Fibroblast of upper back skin (primary cell): ENCODE measurements at regions not wholly inside any gene's neighbourhood (a gene's known extent, or its start where the extent isn't known, plus 50 kb on each side); places are given as distances from the start of the nearest gene placed in this dataset.

ENCODE experiments used
- DNase-seq: peaks from one replicate; pipeline ENCODE4 v3.0.0-alpha.2; 2013

DNA sequence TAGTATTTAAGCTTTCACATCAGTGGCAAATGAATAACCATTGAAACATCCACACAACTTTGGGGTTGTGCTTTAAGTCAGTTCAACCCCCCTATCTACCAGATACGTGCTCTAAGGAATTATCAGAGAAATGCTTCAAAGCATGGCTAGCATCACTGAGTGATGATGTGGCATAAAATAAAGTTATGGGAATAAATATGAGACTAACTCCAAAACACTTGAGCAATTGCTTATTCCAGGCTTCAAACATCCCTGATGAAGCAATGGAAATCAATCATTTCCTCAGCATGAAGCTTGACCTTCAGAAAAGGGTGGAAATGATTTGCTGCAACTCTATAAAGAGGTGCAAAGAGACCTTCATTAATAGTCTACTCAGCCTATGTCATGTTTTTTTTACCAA, 292.0 kb upstream of the SMC2 start:
- peak; percentile 81 for DNase-seq

DNA sequence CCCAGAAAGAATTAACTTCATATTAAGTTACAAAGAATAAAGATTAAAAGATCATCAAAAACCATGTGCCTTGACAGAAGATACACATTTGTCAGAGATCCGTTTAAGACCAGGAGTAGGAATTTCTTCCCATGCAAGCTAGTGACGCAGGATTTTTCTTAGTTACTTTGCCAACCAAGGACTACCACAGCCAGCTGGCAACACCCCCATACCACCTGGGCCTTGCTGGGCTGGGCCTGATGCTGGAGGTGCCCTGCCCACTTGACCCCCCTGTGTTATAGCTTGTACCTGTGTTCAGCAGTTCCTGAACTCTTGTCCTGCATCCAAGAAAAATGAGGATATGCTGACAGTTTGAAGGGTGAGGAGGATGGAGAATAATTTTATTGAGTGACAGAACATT, 290.9 kb upstream of the SMC2 start:
- DNase-seq = no peak

DNA sequence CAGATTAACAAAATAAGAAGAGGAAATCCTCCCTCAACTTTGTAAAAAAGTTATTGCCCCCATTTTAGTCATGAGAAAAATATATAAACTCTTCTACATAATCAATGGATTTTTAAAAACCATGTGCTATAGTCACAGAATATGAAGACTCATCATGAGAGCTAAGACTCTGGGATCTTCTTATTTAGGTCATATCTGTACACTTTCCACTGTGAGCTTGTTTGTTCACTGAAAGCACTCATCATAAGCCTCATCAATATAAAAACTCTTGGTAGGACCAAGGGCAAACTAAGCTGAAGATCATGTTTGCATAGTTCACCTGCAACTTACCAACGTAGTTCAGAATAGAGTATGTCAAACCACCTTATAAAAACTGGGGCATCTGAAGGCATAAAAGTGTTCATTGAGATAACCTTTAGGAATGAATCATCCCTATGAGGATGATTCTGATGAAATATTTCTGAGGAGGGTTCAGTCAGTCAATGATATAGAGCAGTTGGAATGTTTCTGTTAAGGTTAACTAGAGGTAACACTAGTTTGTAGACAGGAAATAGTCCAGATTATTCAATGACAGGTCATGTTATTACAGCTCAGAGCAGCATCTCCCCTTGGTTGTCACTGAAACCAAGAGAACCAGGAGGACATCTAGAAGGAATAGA, 289.9 kb upstream of the SMC2 start:
- peak; percentile 84 for DNase-seq

DNA sequence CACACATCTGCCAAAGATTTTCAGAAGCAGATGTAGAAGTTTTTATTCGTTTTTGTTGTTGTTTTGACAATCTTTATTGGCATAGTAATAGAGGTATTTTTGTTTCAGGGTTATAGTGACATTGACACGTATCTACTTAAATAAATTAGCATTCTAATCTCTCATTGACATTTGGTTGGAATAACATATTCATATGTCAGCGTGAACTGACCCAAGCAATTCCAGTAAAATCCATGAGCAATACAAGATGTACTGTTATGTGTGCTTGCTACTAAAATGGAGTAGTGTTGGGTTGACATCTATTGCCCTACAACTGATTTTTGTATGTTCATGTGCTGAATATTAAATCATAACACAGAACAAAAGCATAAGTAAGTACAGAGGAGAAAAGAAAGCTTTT, 284.4 kb upstream of the SMC2 start:
- no peak for DNase-seq

DNA sequence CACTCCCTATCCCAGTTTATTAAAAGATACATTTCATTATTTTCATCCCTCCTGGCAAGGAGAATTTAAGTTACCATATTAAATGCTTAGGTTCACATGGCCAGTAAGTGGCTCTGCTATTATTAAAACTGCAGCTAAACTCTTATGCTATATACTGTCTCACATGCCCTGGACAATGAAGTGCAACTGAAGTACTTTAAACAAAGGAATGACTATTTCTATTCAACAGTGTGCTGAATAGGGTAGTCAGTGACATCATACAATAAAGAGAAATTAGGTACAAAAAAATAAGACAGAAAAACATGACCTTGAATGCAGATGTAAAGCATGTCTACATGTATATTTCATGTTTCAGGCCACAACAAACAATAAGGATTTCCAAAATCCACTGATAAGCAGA, 282.6 kb upstream of the SMC2 start:
- no peak for DNase-seq

DNA sequence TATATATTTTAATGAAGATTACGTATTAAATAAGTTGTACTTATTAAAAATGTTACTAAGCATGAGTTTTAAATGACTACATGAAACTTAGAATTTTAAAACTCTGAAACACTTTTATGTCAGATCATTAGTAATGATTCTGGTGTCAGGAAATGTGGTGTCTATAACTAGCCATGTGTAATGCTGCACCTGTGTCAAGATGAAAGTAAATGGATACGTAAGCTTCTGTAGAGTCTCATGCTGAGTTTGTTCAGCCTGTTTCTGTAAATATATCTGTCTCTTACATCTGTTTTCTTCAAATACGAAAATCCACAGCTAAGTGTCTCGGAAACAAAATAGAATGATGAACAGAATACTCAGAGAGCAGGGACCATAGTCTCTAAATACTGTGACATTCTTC, 278.0 kb upstream of the SMC2 start:
- no peak for DNase-seq

DNA sequence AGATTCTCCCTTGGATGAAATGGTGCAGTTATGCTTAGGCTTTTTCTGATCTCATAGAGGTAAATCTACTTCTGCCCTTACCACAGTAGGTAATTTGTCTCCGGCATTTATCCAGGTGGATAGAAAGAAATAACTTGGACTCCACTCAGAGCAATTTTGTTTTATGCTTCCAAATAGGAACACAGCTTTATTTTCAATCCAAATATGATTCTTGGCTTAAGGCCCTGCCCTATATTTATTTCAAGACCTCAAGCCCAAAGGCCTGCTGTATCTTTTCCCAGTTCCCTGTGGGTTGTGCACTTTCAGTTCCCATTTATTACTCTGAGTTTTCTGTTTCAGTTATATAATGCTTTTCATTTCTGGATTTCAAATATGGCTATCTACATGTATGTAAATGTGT, 274.2 kb upstream of the SMC2 start:
- DNase-seq = no peak

DNA sequence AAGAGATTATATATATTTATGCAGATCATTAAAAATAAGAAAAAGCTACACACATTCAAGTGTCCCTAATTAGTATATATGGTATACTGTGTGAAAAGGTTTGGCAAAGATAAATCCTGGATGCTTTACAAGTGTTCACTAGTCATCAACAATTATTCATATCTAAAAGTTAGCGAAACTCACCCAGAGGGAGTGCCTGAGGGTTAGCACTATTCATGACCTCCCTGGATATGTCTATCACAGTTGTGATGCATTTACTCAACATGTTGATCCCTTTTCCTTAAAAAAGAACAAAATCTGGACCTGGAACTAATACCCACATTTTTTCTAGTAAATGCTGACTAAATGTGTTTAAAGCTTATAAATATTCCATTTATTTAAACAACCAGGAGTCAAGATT, 273.0 kb upstream of the SMC2 start:
- DNase-seq = no peak

DNA sequence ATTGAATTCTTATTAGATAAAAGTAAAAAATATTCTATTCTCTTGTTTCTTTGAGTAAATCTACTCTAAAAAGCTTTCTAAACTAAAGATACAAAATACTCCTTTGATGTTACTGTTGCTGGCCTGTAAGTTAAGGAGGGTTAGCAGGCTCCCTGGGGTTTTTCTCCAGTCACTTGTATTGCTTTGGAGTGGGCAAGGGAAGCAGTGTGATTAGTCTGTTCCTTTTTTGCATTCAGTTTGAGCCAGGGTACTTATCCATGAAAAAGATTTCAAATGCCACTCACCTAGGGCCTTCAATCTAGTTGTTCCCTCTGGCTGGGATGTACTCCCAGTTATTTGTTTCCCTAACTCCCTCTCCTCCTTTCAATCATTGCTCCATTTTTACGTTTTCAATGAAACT, 256.2 kb upstream of the SMC2 start:
- no peak for DNase-seq

DNA sequence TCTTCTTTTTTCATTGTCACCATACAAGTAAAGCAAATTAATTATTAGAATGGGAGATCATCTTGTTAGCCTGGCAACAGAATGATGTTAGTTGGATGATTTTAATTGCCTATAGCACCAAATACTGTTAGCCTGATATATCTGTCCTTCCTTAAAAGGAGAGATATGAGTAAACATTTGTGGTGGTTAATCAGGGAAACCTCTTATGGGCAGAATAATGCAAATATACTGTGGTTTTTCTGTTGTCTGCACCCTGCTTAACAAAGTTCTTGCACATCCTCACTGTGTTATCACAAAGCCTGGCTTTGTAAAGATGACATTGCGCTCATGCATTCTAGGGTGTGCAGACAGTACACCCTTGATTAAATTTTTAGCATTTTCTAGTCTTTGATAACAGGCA, 254.9 kb upstream of the SMC2 start:
- DNase-seq = no peak

DNA sequence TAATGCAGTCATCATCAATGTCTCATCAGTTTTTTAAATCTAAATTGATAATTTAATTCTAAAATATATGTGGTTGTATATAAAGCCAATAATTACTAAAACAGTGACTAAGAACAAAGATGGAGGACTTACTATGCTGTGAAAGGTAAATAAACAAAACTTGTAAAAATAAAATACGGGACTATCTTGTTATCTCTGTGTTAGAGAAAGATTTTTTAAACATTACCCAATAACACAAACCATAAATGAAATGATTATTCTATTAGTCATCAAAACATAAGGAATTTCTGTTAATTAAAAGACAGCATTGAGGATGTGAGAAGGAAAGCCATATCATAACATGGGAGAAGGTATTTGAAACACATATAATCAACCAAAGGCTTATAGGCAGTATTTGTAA, 226.2 kb upstream of the SMC2 start:
- no peak for DNase-seq

DNA sequence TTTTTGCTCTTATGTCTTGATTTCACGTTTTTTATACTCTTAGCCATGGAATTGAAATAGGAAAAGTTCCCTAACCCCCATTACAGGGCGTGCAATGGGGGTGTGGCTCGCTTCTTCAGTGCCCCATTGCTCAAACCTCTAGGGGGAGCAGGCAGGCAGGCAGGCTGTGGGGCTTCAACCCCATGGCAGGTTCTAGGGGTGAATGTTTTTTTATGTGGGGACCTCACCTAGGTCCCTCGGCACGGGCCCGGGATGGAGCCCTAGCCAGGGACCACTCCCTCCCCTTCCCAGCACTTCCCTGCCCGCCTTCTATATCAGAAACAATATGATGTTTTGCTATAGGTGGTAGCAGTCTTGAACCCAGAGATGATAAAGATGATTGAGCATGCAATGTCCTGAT, 221.3 kb upstream of the SMC2 start:
- no peak for DNase-seq

DNA sequence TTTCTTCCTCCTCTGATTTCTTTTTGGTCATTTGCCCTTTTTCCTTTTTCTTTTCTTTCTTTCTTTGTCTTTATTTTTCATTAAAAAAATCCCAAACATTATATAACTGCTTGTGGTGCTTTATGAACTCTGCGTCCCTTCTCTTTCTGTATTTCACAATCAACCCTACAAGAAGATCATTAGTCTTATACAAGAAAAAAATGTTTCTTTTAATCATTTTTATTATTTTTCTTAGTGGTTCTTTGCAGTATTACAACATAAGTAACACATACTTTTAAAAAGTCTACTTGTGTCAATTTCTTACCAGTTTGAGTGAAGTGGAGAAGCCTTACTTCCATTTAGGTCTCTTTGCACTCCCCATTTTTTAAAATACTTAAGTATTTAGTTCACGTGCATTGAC, 212.7 kb upstream of the SMC2 start:
- DNase-seq = no peak

DNA sequence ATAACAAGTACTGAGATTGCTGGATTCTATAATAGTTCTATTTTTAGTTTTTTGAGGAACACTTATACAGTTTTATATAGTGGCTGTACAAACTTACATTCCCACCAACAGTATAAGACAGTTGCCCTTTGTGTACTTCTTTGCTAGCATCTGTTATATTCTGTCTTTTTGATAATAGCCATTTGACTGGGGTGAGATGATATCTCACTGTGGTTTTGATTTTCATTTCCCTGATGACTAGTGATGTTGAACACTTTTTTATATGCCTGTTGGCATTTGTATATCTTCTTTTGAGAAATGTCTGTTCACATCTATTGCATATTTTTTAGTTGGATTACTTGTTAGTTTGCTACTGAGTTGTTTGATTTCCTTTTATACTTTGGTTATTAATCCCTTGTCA, 204.1 kb upstream of the SMC2 start:
- no peak for DNase-seq

DNA sequence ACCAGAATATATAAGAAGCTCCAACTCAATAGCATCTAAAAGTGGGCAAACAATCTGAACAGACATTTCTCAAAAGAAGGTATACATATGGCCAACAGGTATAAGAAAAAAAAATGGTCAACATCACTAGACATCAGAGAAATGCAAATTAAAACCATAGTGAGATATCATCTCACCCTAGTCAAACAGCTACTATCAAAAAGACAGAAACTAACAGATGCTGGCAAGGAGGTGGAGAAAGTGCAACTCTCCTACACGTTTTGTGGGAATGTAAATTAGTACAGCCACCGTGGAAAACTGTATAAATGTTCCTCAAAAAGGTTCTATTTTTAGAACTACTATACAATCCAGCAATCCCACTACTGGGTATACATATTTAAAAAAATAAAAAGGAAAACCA, 199.9 kb upstream of the SMC2 start:
- DNase-seq = no peak

DNA sequence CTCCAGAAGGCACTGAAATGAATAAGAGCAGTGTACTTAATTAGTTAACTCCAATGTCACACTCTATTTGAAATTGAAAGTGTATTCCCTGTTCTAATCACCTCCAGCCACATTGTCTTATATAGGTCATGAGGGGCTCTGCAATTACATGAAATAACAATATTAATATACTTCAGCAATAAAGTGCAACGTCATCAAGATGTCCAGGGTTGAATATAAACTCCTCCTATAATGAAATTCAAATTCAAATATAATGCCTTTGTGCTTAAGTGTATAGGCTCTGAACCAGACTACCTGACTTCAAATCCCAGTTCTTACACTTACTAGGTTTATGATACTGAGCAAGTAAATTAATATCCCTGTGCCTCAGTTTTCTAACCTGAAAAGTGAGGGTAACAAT, 195.6 kb upstream of the SMC2 start:
- DNase-seq = no peak

DNA sequence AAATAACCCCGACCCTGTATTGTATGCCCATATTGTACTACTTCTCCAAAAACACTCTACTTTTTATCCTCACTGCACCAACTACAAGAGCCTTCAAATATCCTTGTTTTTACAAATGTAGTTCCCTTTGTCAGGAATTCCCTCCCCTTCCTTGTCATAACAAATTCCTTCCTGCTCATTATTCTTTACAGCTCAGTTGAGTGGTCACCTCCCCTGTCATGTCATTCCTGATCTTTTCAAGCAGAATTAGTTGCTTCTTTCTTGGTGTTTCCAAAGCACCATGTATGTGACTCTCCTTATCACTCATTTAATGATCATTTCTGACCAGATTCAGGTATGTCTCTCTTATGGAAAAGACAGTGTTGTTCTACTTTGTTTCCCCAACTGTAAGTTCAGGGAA, 194.2 kb upstream of the SMC2 start:
- no peak for DNase-seq

DNA sequence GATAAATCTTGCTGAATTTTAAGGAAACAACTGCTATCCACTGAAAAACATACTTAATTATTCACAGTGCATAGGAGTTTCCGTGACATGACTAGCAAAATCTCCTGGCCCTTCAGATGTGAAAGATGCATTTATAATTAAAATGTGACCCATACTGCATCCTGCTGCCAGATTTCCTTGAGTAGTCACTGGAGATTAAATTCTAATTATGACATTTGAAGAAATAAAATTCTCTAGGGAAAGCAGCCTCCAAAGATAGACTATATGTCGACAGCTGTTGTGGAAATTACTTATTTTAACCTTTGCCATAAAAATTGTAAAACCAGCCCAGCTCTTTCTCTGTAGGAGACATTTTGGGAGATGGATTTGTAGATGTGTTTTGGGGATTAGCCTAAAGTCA, 193.6 kb upstream of the SMC2 start:
- peak; percentile 5 for DNase-seq

DNA sequence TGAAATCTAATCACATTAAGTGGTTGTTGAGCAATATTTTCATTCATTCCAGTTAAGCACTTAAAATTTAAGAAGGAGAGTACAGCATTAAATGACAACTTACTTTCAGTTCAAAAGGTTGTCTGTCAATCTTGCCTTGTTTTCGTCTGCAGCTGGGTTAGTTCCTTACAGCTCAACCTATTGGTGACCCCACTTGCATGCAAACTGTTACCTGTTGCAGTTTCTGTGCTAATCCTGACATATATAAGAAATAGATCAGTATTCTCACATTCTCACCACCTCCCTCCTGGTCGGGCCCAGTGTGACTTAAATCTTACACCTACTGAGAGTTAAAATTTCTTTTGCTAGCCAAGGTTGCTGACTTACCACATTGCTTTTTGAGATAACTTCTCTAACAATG, 191.8 kb upstream of the SMC2 start:
- DNase-seq = no peak

DNA sequence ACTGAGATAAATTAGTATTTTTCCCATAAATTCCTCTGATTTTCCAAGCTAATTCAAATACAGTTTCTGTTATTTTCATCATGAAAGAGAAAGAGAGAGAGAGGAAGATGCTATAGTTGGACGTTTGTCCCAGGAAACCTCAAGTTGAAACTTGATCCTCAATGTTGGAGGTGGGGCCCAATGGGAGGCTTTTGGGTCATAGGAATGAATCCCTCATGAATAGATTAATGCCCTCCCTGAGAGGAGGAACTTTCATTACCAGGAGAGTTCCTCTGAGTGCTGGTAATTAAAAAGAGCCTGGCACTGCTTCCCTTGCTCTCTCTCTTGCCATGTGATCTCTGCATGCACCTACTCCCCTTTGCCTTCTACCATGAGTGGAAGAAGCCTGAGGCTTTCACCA, 189.9 kb upstream of the SMC2 start:
- DNase-seq = no peak

DNA sequence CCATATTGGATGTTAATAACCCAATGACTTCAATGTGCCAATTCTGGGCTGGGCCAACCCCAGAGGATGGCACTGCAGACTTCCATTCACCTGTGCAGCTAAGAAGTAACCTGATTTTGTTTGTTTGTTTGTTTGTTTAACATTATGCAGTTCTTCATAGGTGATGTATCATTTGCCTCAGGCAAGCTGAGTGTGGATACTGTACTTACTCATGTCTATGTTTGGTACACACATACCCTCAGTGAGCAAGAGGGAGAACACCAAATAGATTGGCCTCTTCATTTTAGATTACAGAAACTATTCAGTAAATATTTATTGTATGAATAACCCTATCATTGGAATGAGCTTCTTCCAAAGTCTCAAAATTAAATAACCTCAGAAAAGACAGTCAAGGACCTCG, 180.2 kb upstream of the SMC2 start:
- DNase-seq = no peak

DNA sequence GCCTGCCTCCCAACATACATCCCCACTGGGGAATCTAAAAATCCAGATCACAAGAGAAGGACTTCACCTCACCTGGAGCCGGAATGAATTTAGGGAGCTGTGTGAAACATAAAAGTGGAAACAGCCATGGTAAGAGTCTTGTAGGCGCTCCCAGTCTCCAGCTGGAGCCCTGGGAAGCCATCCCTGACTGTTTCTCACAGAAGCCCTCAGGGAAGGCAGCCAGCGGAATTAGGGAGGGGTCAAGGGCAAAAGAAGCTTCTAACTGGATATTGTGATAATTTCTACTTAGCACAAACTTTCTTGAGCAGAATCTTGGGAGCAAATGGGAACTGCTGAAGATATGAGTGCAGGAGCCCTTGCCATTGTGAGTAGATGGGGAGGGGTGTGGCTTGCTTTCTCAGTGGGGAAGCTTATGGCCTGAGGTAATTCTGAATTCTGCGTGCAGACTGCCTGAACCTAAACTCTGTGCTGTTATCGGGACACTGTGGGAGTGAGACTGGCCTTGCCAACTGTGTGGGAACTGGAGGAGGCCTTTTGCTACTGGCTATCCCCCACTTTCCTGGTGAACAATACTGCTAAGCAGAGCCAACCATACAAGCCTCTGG, 174.4 kb upstream of the SMC2 start:
- no peak for DNase-seq

DNA sequence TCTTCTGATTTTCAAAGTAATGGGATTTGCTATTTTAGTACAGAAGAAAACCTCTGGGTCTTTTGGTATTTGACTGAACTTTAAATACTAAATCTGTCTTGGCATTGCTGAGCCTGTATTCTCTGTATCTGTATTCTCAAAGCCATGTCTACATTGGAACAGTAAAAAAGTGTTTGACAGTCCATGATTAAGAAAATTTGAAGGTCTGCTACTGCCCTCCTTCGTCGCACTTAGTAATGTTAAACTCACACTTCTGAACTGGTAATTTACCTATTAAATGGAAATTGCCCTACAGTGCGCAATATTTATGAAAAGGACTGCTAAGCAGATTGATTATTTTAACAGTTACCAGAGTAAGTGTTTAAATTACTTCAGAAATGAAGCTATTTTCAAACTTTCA, 165.7 kb upstream of the SMC2 start:
- no peak for DNase-seq

DNA sequence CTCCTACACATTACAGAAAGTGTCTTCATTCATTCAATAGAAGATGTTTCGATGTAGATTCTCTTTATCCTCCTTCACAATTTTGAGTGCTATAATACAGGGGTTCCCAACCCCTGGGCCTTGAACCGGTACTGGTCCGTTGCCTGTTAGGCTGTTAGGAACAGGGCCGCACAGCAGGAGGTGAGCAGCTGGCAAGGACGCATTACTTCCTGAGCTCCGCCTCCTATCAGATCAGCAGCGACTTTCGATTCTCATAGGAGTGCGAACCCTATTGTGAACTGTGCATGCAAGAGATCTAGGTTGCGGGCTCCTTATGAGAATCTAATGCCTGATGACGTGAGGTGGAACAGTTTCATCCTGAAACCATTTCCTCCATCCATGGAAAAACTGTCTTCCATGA, 153.0 kb upstream of the SMC2 start:
- DNase-seq = no peak

DNA sequence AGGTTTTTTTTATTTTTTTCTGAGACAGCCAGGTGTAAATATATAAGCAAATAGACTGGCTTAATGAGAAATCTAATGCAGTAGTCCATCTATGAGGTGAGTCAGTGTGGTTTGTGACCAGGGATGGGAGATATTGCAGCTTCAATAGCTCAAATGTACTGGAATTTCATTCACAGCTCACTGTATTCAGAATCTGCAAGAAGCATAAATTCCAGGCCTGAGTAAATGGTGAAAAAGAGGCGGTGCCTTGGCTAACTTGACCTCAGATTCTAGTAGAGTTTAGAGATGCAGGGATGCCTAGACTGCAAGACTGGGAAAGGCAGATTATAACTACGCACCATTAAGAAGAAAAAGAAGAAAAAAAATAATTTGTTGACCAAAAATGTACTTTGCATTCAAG, 151.9 kb upstream of the SMC2 start:
- DNase-seq = peak; percentile 9

DNA sequence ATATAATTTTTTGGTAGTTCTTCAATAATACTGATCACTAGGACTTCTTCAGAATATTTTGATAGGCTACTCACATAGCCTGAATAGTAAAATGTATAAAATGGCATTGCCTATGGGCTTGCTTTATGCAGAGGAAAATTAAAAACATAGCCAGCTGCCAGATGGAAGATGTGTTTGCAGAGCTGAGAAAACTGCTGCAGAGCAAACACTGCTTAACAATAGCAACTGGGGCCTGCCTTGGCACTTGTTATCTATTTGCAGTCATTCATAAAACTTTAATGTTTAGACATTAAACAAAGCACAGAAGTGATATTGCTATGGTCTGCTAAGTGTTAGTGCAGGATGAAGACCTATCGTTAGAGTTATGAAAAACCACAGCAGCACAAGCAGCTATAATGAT, 151.5 kb upstream of the SMC2 start:
- DNase-seq = no peak
